Fibroblast of mammary gland (primary cell): ENCODE measurements at regions not wholly inside any gene's neighbourhood (a gene's known extent, or its start where the extent isn't known, plus 50 kb on each side); places are given as distances from the start of the nearest gene placed in this dataset.

ENCODE experiments used
- DNase-seq: peaks from one replicate; pipeline ENCODE4 v3.0.0-alpha.2; 2010; ENCODE audit warnings: low read depth
- H3K4me3 ChIP-seq: 2 replicates; pipeline ENCODE4 v1.5.1; 2011; ENCODE audit warnings: low read depth, mild to moderate bottlenecking, low read length, moderate library complexity; ENCODE audit not compliant: control insufficient read depth
- CTCF ChIP-seq: conservative IDR thresholded peaks from 2 replicates; pipeline ENCODE4 v1.5.1; 2011; ENCODE audit warnings: low read depth, low read length, inconsistent platforms; ENCODE audit not compliant: control insufficient read depth, insufficient read depth

DNA sequence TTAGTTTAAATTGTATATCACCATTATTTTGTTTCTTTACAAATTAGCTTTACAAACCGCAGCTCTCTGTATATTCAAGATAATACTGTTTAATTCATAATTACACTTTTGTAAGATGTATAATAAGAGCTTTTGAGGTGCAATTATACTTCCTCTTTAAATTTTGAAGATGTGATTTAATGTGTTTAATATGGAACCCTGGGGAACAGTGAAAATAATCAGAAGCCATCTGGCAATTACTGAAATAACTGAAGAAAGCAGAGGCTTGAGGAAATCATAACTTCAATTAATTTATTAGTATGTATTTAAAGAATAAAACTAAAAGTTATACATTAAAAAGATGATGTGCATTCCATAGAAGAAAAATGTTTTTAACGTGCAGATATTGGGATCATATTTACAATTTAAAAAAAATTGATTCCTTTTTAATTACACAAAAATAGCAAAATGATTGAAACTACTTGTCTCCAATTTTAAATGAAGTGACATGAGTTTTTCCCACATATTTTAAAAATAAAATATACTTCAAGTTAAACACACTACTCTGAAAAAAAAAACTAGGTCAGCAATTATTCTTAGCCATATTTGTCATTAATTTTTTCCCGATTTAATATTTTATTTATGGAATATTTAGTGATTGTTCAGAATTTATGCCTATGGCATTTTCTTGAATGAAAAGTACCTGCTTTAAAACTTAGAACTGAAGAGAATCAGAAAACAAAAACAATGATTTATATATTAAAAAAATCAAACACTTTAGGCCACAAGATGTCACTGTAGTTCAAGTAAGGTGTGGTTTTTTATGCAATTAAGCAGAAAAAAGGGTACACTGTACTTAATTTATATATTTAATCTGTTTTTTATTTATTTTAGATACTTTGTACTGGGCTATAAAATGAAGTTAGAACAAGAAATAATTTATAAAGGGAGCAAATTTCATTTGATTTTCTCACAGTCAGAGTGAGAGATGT, 942.7 kb upstream of the NDST4 start:
- peak; percentile 5 for DNase-seq
- peak; percentile 23 for TF ChIP-seq CTCF
- H3K4me3 ChIP-seq: no peak overlapping the region

- no peak for TF ChIP-seq CTCF
- no peak for DNase-seq
- no peak overlapping the region for H3K4me3 ChIP-seq
Observed at GRCh38 chr4:116027311-116027710, 913.9 kb upstream of the NDST4 start.

DNA sequence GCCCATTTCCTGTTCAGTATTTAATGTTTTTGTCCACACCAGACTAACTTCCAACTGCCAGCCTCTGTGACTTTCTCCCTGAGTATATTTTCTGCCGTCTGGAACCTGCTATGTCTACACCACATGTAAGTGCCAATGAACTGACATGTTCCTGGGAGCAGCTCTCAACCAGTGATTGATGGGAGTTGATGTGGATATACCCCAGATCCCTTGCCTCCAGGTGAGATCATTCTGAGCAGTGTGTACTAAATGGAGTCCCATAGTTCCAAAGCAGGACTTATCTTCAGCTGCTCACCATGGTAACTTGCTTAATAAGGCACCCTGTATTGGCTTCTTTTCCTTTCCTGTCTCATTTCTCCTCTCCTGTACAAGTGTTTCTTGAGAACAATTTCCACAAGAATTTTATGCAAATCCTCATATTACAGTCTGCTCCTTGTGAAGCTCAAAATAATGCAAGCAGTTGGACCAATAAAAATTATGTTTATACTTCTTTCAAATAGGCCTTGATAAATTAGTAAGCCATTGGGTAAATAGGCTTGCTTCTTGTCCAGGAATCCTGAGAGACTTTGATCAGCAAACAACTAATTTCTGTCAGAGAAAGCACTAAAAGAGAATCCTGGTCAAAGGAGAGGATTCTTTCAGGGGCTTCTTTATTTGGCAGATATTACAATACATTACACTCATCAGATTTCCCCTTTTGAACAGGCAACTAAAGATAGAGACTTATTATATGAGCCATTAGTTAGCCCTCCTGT, 911.7 kb upstream of the NDST4 start:
- no peak for TF ChIP-seq CTCF
- H3K4me3 ChIP-seq: no peak overlapping the region
- DNase-seq: no peak

- H3K4me3 ChIP-seq: no peak overlapping the region
- DNase-seq: no peak
- TF ChIP-seq CTCF: no peak
Observed at GRCh38 chr4:116023049-116023448, 909.6 kb upstream of the NDST4 start.

GRCh38 chr4:116020141-116020722, 906.8 kb upstream of the NDST4 start:
- no peak for TF ChIP-seq CTCF
- no peak for DNase-seq
- H3K4me3 ChIP-seq: no peak overlapping the region

DNA sequence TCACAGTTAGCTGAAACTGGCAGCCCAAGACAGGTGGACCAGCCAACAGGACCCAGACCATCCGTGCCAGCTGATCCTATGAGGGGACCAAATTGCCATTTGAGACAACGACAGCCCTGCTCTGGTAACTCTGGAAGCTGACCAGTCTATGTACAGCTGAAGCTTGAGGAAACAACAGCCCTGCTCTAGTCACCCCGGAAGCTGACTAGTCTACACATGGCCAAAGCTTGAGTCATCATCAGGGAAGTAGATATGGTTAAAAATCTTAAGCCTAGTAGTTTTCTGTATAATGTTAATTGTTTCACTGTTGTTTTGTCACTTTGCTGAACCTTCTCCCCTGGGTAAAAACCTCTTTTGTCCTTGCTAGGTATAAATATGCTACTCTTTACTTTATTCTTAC, 905.4 kb upstream of the NDST4 start:
- no peak for TF ChIP-seq CTCF
- DNase-seq: no peak
- no peak overlapping the region for H3K4me3 ChIP-seq
